Gastroesophageal sphincter (tissue), 3 donors: ENCODE measurements at regions not wholly inside any gene's neighbourhood (a gene's known extent, or its start where the extent isn't known, plus 50 kb on each side); places are given as distances from the start of the nearest gene placed in this dataset.

Experiments used
- EP300 ChIP-seq: sonication (generic); formaldehyde crosslinking; IDR thresholded peaks from one replicate; pipeline ENCODE4 v1.6.1; 2017; ENCODE audit warnings: antibody characterized with exemption, mild to moderate bottlenecking
- POLR2AphosphoS5 ChIP-seq: sonication (generic); formaldehyde crosslinking; IDR thresholded peaks from one replicate; pipeline ENCODE4 v1.6.1; 2017; ENCODE audit warnings: antibody characterized with exemption
- TF ChIP-seq, protein P1 (sequence below), 4 experiments: fragments of 200-600 bp in 2 of 4; fragments of 450-650 bp in 2 of 4; sonication (generic) in 1 of 4; IDR thresholded peaks; one replicate each; pipeline ENCODE4 v1.5.1; 2017 to 2019; ENCODE audit warnings: antibody characterized with exemption in 4 of 4, mild to moderate bottlenecking in 2 of 4, moderate library complexity in 2 of 4

- TF ChIP-seq, protein P1, sequence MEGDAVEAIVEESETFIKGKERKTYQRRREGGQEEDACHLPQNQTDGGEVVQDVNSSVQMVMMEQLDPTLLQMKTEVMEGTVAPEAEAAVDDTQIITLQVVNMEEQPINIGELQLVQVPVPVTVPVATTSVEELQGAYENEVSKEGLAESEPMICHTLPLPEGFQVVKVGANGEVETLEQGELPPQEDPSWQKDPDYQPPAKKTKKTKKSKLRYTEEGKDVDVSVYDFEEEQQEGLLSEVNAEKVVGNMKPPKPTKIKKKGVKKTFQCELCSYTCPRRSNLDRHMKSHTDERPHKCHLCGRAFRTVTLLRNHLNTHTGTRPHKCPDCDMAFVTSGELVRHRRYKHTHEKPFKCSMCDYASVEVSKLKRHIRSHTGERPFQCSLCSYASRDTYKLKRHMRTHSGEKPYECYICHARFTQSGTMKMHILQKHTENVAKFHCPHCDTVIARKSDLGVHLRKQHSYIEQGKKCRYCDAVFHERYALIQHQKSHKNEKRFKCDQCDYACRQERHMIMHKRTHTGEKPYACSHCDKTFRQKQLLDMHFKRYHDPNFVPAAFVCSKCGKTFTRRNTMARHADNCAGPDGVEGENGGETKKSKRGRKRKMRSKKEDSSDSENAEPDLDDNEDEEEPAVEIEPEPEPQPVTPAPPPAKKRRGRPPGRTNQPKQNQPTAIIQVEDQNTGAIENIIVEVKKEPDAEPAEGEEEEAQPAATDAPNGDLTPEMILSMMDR (IDR thresholded peaks at IDR 0.05): no peak
- TF ChIP-seq POLR2AphosphoS5: no peak
- no peak for TF ChIP-seq EP300
Measured at GRCh38 chr7:11950281-11950680, 118.3 kb upstream of the THSD7A start.
